HEK293 (cell line): ENCODE measurements at regions not wholly inside any gene's neighbourhood (a gene's known extent, or its start where the extent isn't known, plus 50 kb on each side); places are given as distances from the start of the nearest gene placed in this dataset.

ENCODE experiments used
- CTCF ChIA-PET: fragments of 350-600 bp; formaldehyde crosslinking; extraction: SDS; loops from one replicate; lab custom pipeline; 2021; ENCODE audit warnings: antibody characterized with exemption; lab: Yijun Ruan, JAX
- POLR2A ChIA-PET: fragments of 300-600 bp; formaldehyde crosslinking; extraction: SDS; loops from one replicate; lab custom pipeline; 2020; ENCODE audit warnings: antibody characterized with exemption, inconsistent platforms; lab: Yijun Ruan, JAX
- H3K27ac ChIP-seq: fragments of 200-500 bp; sonication (Bioruptor generic); 2 replicates; pipeline ENCODE4 v1.5.1; 2014; ENCODE audit warnings: low read depth, low read length, control low read depth, inconsistent platforms; ENCODE audit errors: extremely low read depth
- H3K36me3 ChIP-seq, 2 experiments: fragments of 200-500 bp in 1 of 2; sonication (Bioruptor generic) in 1 of 2; 1 replicate in 1 of 2; 2 replicates in 1 of 2; pipeline ENCODE4 v1.5.1; 2014 to 2017; ENCODE audit warnings: inconsistent platforms in 2 of 2, low read length in 2 of 2; ENCODE audit not compliant: control insufficient read depth in 2 of 2, insufficient read depth in 1 of 2
- H3K4me1 ChIP-seq: fragments of 200-500 bp; sonication (Bioruptor generic); 2 replicates; pipeline ENCODE4 v1.5.1; 2014; ENCODE audit warnings: mild to moderate bottlenecking, low read length, inconsistent platforms; ENCODE audit not compliant: control insufficient read depth, insufficient read depth
- H3K4me3 ChIP-seq: 2 replicates; pipeline ENCODE4 v1.5.1; 2011; ENCODE audit warnings: low read depth, mild to moderate bottlenecking, control low read depth, low read length, moderate library complexity
- H3K9me3 ChIP-seq: fragments of 200-500 bp; sonication (Bioruptor generic); 2 replicates; pipeline ENCODE4 v1.5.1; 2014; ENCODE audit warnings: low read depth, low read length, inconsistent platforms; ENCODE audit not compliant: control insufficient read depth, insufficient read depth
- BCL11B ChIP-seq: fragments of 450-650 bp; formaldehyde crosslinking; IDR thresholded peaks from 2 replicates; pipeline ENCODE4 v1.5.1; 2016; ENCODE audit warnings: low read depth, missing biosample characterization, missing genetic modification characterization
- MZF1 ChIP-seq: fragments of 450-650 bp; formaldehyde crosslinking; IDR thresholded peaks from 2 replicates; pipeline ENCODE4 v1.5.1; 2017; ENCODE audit warnings: missing biosample characterization, missing genetic modification characterization, borderline replicate concordance
- ZBTB7A ChIP-seq: fragments of 450-650 bp; formaldehyde crosslinking; IDR thresholded peaks from 2 replicates; pipeline ENCODE4 v1.5.1; 2016; ENCODE audit warnings: low read depth, missing biosample characterization, missing genetic modification characterization
- ZFP69B ChIP-seq: fragments of 450-650 bp; formaldehyde crosslinking; IDR thresholded peaks from 2 replicates; pipeline ENCODE4 v1.5.1; 2016; ENCODE audit warnings: missing biosample characterization, missing genetic modification characterization
- ZNF266 ChIP-seq: fragments of 450-650 bp; formaldehyde crosslinking; IDR thresholded peaks from 2 replicates; pipeline ENCODE4 v1.5.1; 2016; ENCODE audit warnings: missing biosample characterization, missing genetic modification characterization, low read depth
- ZNF514 ChIP-seq: fragments of 450-650 bp; formaldehyde crosslinking; IDR thresholded peaks from 2 replicates; pipeline ENCODE4 v1.5.1; 2016; ENCODE audit warnings: missing biosample characterization, missing genetic modification characterization
- ZNF555 ChIP-seq: fragments of 450-650 bp; formaldehyde crosslinking; conservative IDR thresholded peaks from 2 replicates; pipeline ENCODE4 v1.5.1; 2017; ENCODE audit warnings: missing biosample characterization, mild to moderate bottlenecking, missing genetic modification characterization, inconsistent platforms
- ZNF561 ChIP-seq: fragments of 450-650 bp; IDR thresholded peaks from 2 replicates; pipeline ENCODE4 v1.5.1; 2018; ENCODE audit warnings: missing biosample characterization, missing genetic modification characterization, borderline replicate concordance
- ZNF610 ChIP-seq: fragments of 450-650 bp; formaldehyde crosslinking; IDR thresholded peaks from 2 replicates; pipeline ENCODE4 v1.5.1; 2016; ENCODE audit warnings: missing biosample characterization, missing genetic modification characterization, borderline replicate concordance
- ZNF624 ChIP-seq: fragments of 450-650 bp; formaldehyde crosslinking; IDR thresholded peaks from 2 replicates; pipeline ENCODE4 v1.5.1; 2017; ENCODE audit warnings: missing biosample characterization, missing genetic modification characterization
- ZNF629 ChIP-seq: fragments of 450-650 bp; formaldehyde crosslinking; IDR thresholded peaks from 2 replicates; pipeline ENCODE4 v1.5.1; 2017; ENCODE audit warnings: missing biosample characterization, missing genetic modification characterization
- ZNF660 ChIP-seq: fragments of 450-650 bp; IDR thresholded peaks from 2 replicates; pipeline ENCODE4 v1.5.1; 2018; ENCODE audit warnings: missing biosample characterization, mild to moderate bottlenecking, missing genetic modification characterization
- ZNF670 ChIP-seq: fragments of 450-650 bp; formaldehyde crosslinking; IDR thresholded peaks from 2 replicates; pipeline ENCODE4 v1.5.1; 2016; ENCODE audit warnings: missing biosample characterization, missing genetic modification characterization, low read depth
- ZNF76 ChIP-seq: fragments of 450-650 bp; formaldehyde crosslinking; IDR thresholded peaks from 2 replicates; pipeline ENCODE4; 2016; ENCODE audit warnings: low read depth, missing biosample characterization, missing genetic modification characterization, borderline replicate concordance
- ZNF776 ChIP-seq: fragments of 450-650 bp; formaldehyde crosslinking; IDR thresholded peaks from 2 replicates; pipeline ENCODE4 v1.5.0; 2017; ENCODE audit warnings: missing biosample characterization, missing genetic modification characterization, borderline replicate concordance
- ZNF777 ChIP-seq: fragments of 450-650 bp; formaldehyde crosslinking; IDR thresholded peaks from 2 replicates; pipeline ENCODE4 v1.5.1; 2017; ENCODE audit warnings: missing biosample characterization, missing genetic modification characterization, borderline replicate concordance
- ZNF792 ChIP-seq: fragments of 450-650 bp; formaldehyde crosslinking; IDR thresholded peaks from 2 replicates; pipeline ENCODE4 v1.5.1; 2016; ENCODE audit warnings: missing biosample characterization, missing genetic modification characterization
- TF ChIP-seq, protein P1 (sequence below): fragments of 450-650 bp; formaldehyde crosslinking; IDR thresholded peaks from 2 replicates; pipeline ENCODE4 v1.5.1; 2016; ENCODE audit warnings: missing biosample characterization, missing genetic modification characterization
- TF ChIP-seq, protein P2 (sequence below): fragments of 450-650 bp; formaldehyde crosslinking; IDR thresholded peaks from 2 replicates; pipeline ENCODE4 v1.5.1; 2016; ENCODE audit warnings: missing biosample characterization, missing genetic modification characterization
- TF ChIP-seq, protein P3 (sequence below): sonication (generic); formaldehyde crosslinking; IDR thresholded peaks from 2 replicates; pipeline ENCODE4 v1.8.1; 2022; ENCODE audit warnings: mild to moderate bottlenecking, moderate library complexity, missing genetic modification reagents
- TF ChIP-seq, protein P4 (sequence below): fragments of 450-650 bp; formaldehyde crosslinking; IDR thresholded peaks from 2 replicates; pipeline ENCODE4 v1.5.1; 2016; ENCODE audit warnings: missing biosample characterization, missing genetic modification characterization, low read depth
- TF ChIP-seq, protein P5 (sequence below): fragments of 450-650 bp; formaldehyde crosslinking; IDR thresholded peaks from 2 replicates; pipeline ENCODE4 v1.5.1; 2016; ENCODE audit warnings: missing biosample characterization, missing genetic modification characterization
- TF ChIP-seq, protein P6 (sequence below): fragments of 450-650 bp; formaldehyde crosslinking; IDR thresholded peaks from 2 replicates; pipeline ENCODE4 v1.5.1; 2016; ENCODE audit warnings: missing biosample characterization, missing genetic modification characterization
- TF ChIP-seq, protein P7 (sequence below): IDR thresholded peaks from 2 replicates; pipeline ENCODE4 v1.6.1; 2011; ENCODE audit warnings: mild to moderate bottlenecking, low read depth, low read length, borderline replicate concordance

DNA sequence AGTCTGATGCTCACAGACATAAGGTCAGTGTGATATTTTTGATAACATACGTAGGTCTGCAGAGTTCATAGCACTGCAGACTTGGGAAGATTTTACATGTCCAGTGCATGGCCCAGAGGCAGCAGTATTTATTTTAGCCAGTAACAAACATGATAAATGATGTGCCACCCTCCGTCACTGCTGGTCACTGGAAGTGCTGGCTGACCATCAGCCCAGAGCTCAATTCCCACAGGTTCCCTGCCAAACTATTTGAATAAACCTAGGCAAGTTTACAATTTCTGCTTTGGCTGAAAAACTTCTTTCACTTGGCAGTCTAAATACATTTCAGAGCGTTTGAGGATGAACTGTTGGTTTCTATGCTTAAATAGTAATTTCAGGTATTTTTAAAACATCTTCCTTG lies 135.5 kb upstream of the EDNRB start (continued):
- TF ChIP-seq, protein P1, sequence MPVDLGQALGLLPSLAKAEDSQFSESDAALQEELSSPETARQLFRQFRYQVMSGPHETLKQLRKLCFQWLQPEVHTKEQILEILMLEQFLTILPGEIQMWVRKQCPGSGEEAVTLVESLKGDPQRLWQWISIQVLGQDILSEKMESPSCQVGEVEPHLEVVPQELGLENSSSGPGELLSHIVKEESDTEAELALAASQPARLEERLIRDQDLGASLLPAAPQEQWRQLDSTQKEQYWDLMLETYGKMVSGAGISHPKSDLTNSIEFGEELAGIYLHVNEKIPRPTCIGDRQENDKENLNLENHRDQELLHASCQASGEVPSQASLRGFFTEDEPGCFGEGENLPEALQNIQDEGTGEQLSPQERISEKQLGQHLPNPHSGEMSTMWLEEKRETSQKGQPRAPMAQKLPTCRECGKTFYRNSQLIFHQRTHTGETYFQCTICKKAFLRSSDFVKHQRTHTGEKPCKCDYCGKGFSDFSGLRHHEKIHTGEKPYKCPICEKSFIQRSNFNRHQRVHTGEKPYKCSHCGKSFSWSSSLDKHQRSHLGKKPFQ, result no peak
- TF ChIP-seq ZNF266 (no peak), ZNF792 (tag by site-specific recombination) (no peak), ZNF76 (tag by site-specific recombination) (no peak), ZNF624 (no peak)

DNA sequence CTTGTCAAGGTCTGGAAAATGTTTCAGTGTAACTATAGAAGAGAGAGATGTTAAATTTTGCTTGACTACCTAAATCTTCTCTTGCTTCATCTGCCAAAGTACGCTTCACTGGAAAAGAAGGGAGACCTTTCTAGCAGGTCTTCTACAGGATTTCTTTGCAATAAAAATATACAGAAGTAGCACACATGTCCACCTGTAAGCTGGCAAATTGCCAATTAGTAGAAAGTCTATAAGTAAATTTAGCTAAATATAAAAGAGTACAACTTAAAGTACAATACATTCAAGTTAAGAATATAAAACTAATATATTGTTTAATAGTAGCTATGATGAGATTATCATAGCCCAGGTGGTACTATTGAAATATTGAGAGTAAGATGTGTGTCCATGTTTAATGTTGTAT lies 128.5 kb upstream of the EDNRB start:
- ChIA-PET CTCF (no interaction called here), POLR2A (no interaction called here)
- no peak overlapping the region for H3K4me3 ChIP-seq
- H3K36me3 ChIP-seq, result no peaks in the 10 kb centered on the region
- H3K9me3 ChIP-seq, result no peaks in the 10 kb centered on the region
- TF ChIP-seq ZNF670 (tag by site-specific recombination) (no peak), ZNF610 (tag by site-specific recombination) (no peak), ZBTB7A (tag by site-specific recombination) (no peak), ZNF777 (no peak), MZF1 (no peak), ZFP69B (tag by site-specific recombination) (no peak), ZNF629 (tag by site-specific recombination) (no peak), ZNF660 (tag by site-specific recombination) (no peak), ZNF776 (tag by site-specific recombination) (no peak), BCL11B (tag by site-specific recombination) (no peak), ZNF561 (tag by site-specific recombination) (no peak), ZNF555 (tag by site-specific recombination) (no peak), ZNF514 (tag by site-specific recombination) (no peak)
- TF ChIP-seq, protein P2, sequence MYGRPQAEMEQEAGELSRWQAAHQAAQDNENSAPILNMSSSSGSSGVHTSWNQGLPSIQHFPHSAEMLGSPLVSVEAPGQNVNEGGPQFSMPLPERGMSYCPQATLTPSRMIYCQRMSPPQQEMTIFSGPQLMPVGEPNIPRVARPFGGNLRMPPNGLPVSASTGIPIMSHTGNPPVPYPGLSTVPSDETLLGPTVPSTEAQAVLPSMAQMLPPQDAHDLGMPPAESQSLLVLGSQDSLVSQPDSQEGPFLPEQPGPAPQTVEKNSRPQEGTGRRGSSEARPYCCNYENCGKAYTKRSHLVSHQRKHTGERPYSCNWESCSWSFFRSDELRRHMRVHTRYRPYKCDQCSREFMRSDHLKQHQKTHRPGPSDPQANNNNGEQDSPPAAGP (tag by site-specific recombination), result no peak
- TF ChIP-seq, protein P3, sequence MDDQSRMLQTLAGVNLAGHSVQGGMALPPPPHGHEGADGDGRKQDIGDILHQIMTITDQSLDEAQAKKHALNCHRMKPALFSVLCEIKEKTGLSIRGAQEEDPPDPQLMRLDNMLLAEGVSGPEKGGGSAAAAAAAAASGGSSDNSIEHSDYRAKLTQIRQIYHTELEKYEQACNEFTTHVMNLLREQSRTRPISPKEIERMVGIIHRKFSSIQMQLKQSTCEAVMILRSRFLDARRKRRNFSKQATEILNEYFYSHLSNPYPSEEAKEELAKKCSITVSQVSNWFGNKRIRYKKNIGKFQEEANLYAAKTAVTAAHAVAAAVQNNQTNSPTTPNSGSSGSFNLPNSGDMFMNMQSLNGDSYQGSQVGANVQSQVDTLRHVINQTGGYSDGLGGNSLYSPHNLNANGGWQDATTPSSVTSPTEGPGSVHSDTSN (CRISPR knock-in tag), result no peak
- TF ChIP-seq, protein P4, sequence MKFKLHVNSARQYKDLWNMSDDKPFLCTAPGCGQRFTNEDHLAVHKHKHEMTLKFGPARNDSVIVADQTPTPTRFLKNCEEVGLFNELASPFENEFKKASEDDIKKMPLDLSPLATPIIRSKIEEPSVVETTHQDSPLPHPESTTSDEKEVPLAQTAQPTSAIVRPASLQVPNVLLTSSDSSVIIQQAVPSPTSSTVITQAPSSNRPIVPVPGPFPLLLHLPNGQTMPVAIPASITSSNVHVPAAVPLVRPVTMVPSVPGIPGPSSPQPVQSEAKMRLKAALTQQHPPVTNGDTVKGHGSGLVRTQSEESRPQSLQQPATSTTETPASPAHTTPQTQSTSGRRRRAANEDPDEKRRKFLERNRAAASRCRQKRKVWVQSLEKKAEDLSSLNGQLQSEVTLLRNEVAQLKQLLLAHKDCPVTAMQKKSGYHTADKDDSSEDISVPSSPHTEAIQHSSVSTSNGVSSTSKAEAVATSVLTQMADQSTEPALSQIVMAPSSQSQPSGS (tag by site-specific recombination), result no peak
- TF ChIP-seq, protein P5, sequence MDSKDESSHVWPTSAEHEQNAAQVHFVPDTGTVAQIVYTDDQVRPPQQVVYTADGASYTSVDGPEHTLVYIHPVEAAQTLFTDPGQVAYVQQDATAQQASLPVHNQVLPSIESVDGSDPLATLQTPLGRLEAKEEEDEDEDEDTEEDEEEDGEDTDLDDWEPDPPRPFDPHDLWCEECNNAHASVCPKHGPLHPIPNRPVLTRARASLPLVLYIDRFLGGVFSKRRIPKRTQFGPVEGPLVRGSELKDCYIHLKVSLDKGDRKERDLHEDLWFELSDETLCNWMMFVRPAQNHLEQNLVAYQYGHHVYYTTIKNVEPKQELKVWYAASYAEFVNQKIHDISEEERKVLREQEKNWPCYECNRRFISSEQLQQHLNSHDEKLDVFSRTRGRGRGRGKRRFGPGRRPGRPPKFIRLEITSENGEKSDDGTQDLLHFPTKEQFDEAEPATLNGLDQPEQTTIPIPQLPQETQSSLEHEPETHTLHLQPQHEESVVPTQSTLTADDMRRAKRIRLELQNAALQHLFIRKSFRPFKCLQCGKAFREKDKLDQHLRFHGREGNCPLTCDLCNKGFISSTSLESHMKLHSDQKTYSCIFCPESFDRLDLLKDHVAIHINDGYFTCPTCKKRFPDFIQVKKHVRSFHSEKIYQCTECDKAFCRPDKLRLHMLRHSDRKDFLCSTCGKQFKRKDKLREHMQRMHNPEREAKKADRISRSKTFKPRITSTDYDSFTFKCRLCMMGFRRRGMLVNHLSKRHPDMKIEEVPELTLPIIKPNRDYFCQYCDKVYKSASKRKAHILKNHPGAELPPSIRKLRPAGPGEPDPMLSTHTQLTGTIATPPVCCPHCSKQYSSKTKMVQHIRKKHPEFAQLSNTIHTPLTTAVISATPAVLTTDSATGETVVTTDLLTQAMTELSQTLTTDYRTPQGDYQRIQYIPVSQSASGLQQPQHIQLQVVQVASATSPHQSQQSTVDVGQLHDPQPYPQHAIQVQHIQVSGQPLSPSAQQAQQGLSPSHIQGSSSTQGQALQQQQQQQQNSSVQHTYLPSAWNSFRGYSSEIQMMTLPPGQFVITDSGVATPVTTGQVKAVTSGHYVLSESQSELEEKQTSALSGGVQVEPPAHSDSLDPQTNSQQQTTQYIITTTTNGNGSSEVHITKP (tag by site-specific recombination), result no peak
- TF ChIP-seq, protein P6, sequence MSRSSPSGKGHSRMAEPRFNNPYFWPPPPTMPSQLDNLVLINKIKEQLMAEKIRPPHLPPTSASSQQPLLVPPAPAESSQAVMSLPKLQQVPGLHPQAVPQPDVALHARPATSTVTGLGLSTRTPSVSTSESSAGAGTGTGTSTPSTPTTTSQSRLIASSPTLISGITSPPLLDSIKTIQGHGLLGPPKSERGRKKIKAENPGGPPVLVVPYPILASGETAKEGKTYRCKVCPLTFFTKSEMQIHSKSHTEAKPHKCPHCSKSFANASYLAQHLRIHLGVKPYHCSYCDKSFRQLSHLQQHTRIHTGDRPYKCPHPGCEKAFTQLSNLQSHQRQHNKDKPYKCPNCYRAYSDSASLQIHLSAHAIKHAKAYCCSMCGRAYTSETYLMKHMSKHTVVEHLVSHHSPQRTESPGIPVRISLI (tag by site-specific recombination), result no peak
- TF ChIP-seq, protein P7, sequence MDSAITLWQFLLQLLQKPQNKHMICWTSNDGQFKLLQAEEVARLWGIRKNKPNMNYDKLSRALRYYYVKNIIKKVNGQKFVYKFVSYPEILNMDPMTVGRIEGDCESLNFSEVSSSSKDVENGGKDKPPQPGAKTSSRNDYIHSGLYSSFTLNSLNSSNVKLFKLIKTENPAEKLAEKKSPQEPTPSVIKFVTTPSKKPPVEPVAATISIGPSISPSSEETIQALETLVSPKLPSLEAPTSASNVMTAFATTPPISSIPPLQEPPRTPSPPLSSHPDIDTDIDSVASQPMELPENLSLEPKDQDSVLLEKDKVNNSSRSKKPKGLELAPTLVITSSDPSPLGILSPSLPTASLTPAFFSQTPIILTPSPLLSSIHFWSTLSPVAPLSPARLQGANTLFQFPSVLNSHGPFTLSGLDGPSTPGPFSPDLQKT, result no peak
- no peak overlapping the region for H3K27ac ChIP-seq
- H3K4me1 ChIP-seq, result no peaks in the 10 kb centered on the region
